GM19468 (cell line): ENCODE measurements at regions not wholly inside any gene's neighbourhood (a gene's known extent, or its start where the extent isn't known, plus 50 kb on each side); places are given as distances from the start of the nearest gene placed in this dataset.

Experiments used
- ATAC-seq: cut with Tn5 transposase; IDR thresholded peaks from one replicate; pipeline ENCODE4 v1.9.1; 2021; ENCODE audit warnings: mild to moderate bottlenecking, moderate library complexity, moderate number of reproducible peaks; ENCODE audit not compliant: unreplicated experiment; ENCODE audit errors: extremely low read depth

GRCh38 chr6:131381709-131382093 is 191.3 kb upstream of the ARG1 start:
- ATAC-seq = no peak

GRCh38 chr6:131382631-131383030 is 190.4 kb upstream of the ARG1 start:
- no peak for ATAC-seq

- no peak for ATAC-seq
These were observed 189.3 kb upstream of the ARG1 start for GRCh38 chr6:131383421-131384411.

DNA sequence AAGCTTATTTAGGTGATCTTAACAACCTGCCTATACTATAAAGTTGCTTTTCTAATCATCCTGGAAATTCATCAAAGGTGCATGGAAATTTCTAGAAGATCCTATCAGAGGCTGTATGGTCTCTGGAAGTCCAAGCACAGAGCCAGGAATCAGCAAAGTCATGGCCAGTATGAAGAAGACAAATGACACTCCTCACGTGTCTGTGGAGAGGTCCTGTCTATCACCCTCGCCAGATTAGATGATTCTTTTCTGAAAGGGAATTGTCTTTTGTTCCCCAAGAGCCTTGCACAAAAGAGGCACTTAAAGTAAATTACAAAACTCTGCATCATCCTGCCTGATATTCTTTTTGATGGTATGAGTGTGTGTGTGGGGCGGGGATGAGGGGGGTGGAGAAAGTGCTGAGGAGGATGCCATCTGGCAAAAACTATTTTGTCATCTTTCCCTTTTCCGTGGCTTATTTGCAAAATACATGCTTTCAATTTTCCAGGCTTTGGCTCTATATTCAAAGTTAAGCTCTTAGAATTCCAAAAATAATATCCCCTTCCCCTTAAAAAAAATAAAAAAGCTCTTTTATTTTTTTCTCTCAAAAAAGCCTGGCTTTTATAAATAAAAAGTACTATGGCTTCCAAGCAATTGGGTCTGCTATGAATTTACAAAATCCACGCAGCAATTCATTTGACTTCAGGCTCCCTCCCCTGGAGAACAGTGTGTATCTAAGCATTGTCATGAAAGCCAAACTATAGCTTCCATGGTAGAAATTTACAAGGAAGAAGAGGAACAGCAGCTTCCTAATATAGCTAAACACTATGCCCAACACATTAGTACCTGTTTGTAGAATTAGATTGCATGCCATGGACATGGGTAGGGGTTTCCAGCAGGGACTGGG is 185.2 kb upstream of the ARG1 start:
- ATAC-seq = no peak

DNA sequence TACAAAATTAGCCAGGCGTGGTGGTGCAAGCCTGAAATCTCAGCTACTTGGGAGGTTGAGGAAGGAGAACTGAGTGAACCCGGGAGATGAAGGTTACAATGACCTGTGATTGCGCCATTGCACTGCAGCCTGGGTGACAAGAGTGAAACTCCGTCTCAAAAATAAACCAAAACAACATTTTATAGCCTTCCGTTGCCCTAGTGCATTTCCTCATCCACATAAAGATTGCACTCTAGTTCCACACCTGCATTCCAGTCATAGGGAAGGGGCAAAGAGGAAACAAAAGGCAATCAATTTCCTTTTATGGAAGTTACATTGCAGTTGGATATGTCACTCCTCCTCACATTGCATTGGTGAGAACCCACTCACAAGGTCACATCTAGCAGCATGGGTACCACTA is 182.7 kb upstream of the ARG1 start:
- ATAC-seq = no peak

- no peak for ATAC-seq
These were observed 181.9 kb upstream of the ARG1 start for GRCh38 chr6:131391116-131391515.

DNA sequence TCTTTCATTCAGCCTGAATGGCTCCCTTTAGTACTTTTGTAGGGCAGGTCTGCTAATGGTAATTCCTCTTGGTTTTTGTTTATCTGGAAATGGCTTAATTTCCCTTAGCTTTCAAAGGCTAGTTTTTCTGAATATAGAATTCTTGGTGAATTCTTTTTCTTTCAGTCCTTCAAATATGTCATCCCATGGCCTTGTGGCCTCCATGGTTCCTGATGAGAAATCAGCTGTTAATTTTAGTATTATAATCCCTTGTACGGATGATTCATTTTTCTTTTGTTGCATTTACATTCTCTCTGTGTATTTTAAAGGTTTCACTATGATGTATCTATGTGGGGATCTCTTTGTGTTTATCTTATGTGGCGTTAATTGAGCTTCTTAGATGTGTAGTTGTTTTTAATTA is 179.6 kb upstream of the ARG1 start:
- ATAC-seq = no peak

DNA sequence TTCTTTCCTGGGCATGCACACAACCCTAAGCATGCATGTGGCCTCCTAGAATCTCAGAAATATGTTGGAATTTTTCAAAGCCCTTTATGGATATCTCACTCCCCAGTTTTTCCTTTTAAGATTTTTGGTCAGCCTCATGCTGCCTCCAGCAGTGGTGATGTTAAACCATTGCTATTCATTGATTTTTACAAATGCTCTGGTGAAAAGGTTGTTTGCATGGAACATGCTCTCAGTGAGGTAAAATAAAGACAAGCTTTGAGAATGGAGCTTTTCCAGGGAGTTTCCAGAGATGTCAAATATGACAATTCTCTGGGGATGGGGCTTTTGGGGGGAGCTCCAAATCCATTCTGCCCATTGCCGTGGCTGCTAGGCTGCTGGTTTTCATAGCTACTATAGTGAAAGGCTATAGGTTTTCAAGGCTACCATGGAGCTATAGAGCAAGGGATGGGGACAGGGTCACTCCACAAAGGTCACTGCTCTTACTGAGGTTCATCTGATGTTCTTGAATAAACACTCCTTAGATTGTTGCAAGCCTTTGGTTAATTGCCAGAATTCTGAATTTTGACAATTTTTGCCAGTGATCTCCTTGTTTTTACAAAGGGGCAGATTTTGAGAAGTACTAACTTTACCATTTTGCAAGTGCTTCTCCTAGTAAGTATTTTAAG is 178.1 kb upstream of the ARG1 start:
- no peak for ATAC-seq

DNA sequence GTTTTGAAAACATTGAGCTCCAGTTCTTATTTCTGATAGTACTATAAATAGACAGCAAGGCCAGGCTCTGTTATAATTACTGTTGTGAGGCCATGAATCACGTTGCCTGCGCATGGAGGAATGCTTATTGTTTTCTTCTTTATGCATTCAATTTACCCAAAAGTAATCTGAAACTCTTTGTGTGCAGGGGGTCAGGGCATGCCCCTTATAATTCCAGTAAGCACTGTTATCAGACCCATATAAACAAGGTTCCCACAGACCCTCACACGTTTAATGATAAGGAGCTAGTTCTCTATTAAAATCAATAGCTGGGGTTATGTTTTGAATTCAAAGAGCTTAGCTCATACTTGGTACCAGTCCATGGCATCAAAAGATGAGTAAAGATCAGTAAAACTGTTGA is 174.8 kb upstream of the ARG1 start:
- ATAC-seq = no peak

- no peak for ATAC-seq
These were observed 173.6 kb upstream of the ARG1 start for GRCh38 chr6:131399433-131399832.

DNA sequence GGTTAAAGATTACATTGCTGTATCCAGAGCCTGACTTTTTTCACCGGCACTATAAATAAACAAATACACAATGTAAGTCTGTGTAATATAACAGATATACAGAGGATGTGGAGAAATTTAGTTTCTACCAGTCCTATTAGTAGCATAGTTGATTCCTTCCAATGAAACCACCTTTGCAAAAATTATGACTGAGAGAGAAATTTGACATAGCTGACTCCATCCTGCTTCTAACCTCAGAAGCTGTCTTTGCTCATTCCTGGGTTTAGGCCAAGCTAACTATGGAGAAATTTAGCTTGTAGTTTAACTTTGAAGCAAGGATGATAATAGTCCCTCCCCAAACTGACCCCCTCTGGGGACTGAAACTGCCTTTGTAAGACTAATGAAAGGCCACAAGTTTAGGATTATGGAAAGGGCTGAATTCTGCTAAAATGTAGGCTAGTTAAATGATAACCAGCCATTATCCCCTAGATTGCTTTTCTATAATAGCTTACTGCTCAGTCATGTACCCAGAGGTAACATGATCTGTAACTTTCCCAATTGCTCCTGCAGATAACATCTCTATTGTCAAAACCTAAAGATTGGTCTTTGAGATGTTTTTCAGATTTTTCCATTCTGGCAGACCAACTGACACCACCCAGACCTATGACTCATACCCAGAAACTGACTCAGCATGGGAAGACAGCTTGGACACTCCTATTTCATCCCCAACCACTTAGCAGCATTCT is 172.8 kb upstream of the ARG1 start:
- ATAC-seq = no peak

- ATAC-seq = no peak
These were observed 172.1 kb upstream of the ARG1 start for GRCh38 chr6:131400779-131401496.

GRCh38 chr6:131408811-131409210 is 164.2 kb upstream of the ARG1 start:
- ATAC-seq = no peak

GRCh38 chr6:131410785-131411184 is 162.2 kb upstream of the ARG1 start:
- ATAC-seq = no peak

DNA sequence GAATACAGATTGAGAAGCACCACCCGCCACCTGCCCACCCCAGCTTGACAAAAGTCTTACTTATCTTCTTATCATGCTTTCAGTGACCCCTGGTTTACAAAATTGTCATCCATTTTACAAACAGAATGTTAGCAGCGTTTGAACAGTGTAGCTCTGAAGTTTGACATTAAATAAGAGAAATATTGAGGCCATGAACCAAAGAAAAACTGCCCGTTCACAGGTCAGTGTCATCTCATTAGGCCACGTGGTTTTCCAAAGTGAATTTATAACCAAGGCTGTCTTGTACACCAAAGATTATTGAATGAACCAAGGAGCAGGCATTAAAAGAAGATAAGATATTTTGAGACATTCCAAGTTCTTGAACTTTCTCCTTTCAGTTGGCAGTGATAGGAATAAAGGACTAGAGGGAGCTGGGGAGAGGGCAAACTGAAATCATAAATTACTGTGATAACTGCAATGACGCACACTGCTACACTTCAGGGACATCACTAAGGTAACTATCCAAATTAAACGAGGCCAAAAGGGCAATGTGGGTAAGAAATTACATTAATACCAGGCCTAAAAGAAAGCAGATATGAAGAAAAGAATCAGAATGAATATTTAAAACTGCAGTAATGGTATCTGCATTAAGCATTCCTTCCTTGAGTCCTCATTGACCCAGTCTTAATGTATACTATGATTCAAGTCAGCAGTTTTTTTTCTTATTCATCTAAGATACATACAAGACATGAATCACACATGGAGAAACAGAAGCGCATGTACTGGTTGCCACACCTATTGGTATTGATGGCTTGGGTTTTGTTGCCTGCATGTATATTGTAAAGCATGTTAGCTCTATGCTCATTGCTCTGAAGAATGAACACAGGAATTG is 159.8 kb upstream of the ARG1 start:
- ATAC-seq = no peak

GRCh38 chr6:131413831-131414191 is 159.2 kb upstream of the ARG1 start:
- ATAC-seq = no peak

GRCh38 chr6:131414956-131415355 is 158.1 kb upstream of the ARG1 start:
- no peak for ATAC-seq

- no peak for ATAC-seq
These were observed 154.6 kb upstream of the ARG1 start for GRCh38 chr6:131418441-131418840.
